ENCODE measurements at regions not wholly inside any gene's neighbourhood (a gene's known extent, or its start where the extent isn't known, plus 50 kb on each side); places are given as distances from the start of the nearest gene placed in this dataset.
"Not testable (repeated sequence)": the region's sequence is repeated elsewhere in the genome, so short reads cannot be mapped to it uniquely, and the experiment has no call there.

DNA sequence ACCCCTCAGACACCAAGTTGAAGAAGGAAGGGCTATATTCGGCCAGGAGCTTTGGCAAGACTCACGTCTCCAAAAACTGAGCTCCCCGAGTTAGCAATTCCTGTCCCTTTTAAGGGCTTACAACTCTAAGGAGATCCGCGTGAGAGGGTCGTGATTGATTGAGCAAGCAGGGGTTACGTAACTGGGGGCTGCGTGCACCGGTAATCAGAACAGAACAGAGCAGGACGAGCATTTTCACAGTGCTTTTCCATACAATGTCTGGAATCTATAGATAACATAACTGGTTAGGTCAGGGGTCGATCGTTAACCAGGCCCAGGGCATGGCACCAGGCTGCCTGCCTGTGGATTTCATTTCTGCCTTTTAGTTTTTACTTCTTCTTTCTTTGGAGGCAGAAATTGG, 245.3 kb upstream of the MME start:
- DNase-seq (ENCODE audit: low read depth, low spot score) = not testable (repeated sequence)

DNA sequence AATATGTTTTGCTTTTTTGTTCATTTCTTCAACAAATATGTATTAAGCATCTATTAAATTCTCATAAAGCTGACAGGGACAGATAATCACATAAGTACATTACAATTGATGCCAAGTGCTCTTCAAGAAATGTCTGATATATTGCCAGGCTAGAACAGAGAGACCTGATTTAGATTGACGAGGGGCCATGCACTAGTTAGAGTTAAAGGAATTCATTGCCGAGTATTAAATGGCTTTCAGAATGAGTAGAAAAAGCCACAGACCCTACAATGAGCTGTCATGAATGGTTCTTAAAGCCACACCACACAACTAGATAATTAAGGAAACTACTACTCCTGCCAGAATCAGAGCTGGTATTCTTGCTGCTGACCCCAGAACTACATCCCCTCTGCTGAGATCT, 250.2 kb upstream of the MME start:
- no peak for DNase-seq (ENCODE audit: low read depth, low spot score)

DNA sequence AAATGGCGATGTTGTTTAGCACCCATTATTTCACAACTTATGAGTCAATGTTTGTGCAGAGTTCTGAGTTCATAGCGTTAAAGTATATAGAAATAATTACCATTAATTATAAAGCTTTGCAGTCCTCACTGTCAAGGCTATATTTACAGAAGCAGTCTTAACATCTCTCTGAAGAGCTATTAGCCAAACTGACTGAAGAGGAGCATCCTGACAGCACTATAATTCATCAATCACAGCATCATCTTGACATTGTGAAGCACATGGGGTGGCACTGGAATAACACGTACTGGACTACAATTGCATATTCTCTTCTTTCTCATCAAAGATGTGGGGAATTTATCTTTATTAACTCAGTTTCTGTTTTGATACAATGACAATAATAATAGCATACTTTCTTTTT, 260.6 kb upstream of the MME start:
- no peak for DNase-seq (ENCODE audit: low read depth, low spot score)

DNA sequence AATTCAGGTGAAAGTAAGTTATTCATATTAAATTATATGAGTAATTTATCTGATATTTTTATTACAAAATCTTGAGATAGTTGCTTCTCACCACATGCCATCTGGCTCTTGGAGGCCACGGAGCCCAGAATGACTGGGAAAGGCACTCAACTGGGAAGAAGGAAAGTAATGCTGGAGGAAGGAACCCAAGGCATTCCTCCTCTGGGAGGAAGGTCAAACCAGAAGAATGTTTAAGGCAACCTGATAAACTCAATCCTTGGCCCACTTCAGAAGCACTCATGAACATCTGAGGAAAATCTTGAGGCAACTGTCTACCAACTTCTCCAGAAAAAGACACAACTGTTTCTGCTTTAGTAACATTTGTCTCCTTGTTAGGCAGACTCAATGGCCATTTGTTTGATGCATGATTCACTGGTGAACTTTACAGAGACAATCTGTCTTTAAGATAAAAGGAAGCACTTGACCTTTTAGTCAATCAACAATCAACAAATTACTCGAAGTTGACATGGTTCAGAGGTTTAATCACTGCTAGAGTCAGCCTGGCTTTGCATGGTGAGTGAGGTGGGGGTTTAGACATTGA, 261.4 kb upstream of the MME start:
- DNase-seq (ENCODE audit: low read depth, low spot score) = no peak

DNA sequence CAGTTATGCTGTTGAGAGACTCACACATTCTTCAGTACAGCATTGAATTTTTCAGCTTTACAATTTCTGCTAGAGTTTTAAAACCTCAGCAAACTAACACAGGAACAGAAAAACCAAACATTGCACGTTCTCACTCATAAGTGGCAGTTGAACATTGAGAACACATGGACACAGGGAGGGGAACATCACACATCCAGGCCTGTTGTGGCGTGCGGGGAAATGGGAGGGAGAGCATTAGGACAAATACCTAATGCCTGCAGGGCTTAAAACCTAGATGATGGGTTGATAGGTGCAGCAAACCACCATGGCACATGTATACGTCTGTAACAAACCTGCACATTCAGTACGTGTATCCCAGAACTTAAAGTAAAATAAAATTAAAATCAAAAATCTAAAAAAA, 270.1 kb upstream of the MME start:
- DNase-seq (ENCODE audit: low read depth, low spot score) = not testable (repeated sequence)

DNA sequence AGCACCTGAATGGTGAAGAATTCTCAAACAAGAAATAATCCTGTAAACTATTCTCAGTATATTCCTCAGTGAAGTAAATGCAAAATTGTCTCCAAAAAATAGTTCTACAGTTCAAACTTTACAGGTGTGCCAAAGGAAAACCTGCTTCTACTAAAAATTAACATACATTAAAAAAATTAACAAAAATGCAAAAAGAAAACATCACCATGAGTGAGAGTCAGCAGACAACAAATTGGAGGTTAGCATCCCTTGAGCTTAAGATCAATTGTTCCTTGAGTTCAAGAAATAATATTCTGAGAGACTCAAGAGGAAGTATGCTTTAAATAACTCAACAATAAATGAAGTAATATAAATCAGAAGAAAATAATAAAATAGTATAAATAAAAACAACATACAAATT, 278.4 kb upstream of the MME start:
- no peak for DNase-seq (ENCODE audit: low read depth, low spot score)

DNA sequence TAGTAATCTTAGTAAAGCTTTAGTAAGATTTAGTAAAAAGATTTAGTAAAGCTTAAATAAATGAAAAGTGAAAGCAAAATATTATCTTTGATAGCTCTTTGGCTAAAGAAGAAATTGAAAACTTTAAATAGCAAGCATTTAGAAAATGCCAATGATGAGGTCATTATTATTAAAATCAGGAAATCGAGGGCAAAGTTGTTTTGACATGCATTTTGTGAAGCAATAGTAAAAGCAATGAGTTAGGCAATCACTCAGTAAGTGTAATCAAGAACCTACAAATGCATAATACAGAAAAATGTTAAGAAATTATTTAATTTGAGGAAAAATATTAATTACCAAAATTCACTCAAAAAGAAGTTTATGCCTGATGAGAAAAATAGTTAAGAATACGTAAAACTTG, 280.3 kb upstream of the MME start:
- DNase-seq (ENCODE audit: low read depth, low spot score) = no peak

DNA sequence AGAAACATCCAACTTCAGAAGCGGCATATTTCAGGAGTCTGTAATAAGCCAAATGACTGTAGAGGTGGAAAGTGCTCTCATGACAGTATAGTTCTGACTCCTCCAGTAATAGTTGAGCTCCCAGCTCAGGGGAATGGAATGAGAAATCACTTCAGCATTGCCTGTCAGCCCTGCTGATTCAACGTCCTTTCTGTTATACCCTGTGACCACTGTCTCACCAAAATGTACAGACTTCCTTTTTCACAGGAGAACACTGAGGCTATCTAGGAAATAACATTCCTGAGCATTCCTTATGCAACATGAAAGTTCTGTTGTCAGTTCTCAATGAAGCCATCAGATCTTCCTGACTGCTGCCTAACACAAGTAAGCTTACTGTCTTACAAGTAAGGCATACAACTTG, 284.5 kb upstream of the MME start:
- no peak for DNase-seq (ENCODE audit: low read depth, low spot score)

DNA sequence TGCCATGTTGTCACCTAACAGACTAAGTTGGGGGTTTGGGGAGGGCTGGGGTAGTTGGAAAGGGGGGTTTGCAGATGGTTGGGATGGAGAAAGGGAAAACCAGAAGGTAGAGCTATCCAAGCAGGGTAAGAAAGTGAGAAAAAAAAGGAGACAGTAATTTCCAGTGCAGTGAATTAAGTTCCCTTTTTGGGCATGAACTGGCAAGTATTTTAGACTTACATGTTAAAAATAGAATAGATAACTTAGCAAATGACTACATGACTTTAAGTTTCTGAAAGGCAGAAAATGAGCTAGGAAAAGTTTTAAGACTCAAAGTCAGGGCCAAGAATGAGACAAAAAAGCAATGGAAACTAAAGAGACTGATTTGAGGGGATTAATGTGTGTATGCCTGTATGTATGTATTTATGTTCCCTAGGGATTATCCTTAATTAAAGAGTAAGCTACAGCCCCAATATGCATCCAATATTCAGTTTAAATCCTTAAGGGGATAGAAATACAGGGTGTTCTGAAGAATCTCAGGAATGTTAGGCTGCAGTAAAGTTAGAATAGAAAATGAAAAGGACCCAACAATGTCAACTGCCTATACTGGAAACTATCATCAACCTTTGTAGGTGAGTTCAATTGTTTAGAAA, 285.2 kb upstream of the MME start:
- no peak for DNase-seq (ENCODE audit: low read depth, low spot score)

DNA sequence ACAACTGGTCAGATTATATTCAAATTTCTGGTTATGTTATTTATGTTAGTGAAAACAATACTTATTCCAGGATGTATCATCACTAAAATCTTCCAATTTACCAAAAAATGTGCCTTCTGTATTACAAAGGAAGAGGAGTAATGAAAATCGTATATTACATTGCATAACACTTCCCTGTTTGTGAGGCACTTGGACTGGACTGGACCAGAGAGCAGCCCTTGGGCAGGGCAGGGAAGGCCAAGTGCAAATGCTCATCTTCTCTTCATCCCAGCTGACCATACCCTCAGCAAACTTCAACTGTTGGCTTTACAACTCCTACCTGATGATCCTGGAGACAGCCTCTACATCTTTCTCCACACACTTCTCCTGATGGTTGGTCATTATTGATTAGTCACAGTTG, 285.7 kb upstream of the MME start:
- DNase-seq (ENCODE audit: low read depth, low spot score) = no peak

DNA sequence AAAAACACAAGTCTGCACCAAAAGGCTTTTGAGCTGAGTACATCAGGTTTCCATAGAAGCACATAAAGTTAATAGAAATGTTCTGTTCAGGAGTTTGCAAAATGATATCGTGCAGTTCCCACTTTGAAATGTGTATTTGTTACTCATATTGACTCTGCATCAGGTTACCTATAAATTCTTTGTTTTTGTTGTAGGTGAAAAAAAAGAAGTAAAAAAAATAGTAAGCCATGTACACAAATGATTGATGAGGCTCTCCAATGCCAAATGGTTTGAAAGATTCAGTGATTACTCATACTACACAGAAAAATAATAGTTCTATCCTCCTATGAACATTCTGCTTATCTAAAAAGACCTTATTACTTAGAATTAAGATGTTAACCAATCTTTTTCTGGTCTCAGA, 287.3 kb upstream of the MME start:
- no peak for DNase-seq (ENCODE audit: low read depth, low spot score)

DNA sequence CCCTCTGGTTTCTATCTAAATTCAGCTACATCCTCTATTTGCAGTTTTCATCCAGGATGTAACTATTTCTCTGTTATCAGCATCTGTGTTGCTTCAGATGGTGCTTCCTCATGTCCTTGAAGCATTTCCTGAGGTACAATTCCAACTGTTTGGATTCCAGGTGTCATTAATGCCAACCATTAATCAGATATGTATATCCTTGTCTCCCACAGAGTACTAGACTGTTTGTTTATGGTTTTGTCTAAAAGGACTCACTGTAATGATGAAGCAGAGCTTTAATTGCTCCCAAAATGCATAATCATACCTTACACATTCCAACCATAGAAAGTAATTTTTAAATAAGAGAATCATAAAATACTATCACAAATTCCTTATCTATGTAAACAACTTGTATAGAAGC, 288.5 kb upstream of the MME start:
- DNase-seq (ENCODE audit: low read depth, low spot score) = no peak

DNA sequence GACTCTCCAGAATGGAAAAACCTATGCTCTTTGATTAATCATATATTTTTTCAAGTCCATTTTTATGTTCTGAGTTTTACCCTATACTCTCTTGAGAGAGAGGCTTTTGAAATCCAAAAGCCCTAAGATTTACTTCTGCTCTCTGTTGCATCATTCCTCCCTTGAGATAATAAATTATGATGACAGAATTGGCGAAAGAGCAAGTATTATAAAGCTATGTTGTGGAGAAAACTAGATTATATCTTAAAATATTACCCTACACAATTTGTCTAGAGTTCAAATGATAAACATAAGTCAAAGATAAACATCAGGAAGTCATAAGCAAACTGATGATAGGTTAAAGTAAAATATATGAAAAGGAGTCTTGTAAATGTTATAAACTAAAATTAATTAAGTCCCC, 293.4 kb upstream of the MME start:
- no peak for DNase-seq (ENCODE audit: low read depth, low spot score)

DNA sequence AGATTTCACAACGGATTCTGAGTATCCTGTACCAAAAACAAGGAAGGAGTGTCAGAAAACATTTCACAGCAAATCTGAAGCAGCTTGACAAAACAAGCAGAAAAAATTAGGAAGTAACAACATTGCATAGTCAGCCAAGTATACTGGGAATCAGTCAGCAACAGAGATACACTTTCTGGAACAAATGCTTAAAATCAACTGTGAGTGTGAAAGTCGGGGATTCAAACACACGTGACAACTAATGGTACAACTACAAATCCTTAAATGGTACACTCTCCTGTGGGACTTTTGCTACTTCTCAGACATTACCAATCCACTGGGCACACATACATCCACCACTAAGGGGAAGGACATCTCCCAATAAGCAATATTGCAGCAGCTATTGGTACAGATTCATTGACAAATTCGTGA, 296.6 kb upstream of the MME start:
- no peak for DNase-seq (ENCODE audit: low read depth, low spot score)

DNA sequence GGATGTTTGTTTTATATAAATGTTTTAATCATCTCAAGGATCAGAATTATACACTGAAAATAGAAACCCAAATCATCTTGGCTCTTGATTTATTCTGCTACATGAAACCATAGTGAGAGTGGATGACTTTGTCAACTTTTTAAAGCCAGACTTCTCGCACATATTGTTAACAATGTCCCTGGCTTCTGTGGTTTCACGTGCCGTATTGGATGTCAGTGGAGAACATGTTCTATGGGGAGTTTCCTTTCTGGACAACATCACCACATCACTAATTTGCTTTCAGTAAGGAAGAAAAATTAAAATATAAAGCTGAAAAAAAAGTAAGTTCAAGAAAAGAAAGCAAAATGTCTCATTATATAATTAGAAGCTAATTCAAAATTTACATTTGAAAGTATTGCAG, 297.1 kb upstream of the MME start:
- no peak for DNase-seq (ENCODE audit: low read depth, low spot score)

DNA sequence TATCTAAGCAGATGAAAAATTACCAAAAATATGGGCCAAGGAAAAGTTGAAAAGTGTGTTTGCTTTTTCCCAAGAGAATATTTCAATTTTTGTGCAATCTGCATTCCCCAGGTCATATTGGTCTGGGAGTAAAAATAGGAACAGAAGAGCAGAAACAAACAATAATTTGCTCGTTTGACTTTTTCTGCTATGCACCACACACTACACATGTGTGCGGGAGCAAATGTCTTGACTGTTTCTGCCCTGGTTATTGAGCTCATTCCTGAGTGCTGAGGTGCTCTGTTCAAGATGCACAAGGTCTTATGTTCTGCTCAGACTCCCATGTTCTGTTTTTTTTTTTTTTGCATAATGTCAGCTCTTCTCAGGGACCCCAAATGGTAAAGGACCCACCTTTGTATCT, 298.0 kb upstream of the MME start:
- DNase-seq (ENCODE audit: low read depth, low spot score) = no peak

DNA sequence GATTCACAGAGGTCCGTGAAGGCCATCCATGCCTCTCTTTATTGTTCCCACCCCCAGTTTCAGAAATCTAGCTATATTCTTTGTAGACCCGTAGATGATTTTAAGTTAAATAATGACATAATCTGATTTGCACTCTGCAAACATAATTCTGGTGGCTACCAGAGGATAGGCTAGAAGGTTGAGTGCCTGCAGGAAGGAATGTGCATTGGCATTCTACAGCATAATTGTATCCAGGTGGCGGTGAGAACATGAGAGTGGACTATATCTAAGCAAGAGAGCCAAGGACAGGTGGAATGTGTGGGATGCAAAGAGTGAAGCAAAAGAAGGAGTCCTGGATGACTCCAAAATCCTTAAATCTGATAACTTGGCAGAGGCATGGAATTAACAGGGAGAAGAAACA, 298.5 kb upstream of the MME start:
- no peak for DNase-seq (ENCODE audit: low read depth, low spot score)

DNA sequence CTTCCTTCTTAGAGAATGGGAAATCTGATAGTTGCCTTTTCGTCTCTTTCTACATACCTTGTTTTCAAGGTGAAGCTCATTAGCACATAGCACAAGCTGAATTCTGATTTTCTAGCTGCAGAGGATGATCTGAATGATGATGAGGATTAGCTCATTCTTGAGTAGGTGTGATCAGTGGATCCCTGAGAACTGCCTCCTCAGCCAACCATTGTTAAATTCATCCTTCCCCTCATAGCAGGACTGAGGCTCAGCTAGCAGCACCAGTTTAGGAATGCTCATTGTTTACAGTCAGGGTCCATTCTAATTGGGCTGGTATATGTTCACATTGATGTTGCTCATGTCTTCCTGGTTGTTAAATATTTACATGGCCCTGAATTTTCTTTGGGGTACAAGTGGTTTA, 299.9 kb upstream of the MME start:
- no peak for DNase-seq (ENCODE audit: low read depth, low spot score)

DNA sequence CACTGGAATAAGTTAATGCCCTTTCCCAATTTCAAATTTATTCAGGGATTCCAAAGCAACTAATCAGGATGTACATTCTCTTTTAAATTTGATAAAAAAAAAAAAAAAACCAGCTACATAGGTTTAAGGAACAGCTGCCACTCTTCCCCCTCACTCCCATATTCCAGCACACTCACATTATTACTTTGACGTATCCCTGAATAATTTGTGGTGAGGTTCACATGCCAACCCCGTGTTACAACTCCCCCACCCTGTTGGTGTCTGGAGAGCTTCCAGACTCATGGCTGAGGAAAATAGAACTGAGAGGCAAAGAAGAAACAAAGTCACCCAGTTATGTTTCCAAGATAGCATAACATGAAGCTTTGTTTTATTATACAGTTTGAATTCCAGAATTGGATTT, 300.5 kb upstream of the MME start:
- no peak for DNase-seq (ENCODE audit: low read depth, low spot score)

DNA sequence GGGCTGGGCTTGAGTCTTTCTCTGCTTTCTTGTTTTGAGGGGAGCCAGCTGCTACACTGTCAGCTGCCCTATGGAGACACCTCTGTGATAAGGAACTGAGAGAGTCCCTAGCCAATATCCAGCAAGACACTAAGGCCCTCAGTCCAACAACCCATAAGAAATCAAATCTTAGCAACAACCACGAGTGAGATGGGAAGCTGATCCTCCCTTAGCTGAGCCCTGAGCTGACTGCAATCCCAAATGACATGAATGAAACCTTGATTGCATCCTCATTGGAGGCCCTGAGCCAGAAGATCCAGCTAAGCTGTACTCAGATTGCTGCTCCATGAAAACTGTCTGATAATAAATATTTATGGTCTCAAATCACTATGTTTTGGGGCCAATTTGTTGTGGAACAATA, 302.1 kb upstream of the MME start:
- no peak for DNase-seq (ENCODE audit: low read depth, low spot score)

DNA sequence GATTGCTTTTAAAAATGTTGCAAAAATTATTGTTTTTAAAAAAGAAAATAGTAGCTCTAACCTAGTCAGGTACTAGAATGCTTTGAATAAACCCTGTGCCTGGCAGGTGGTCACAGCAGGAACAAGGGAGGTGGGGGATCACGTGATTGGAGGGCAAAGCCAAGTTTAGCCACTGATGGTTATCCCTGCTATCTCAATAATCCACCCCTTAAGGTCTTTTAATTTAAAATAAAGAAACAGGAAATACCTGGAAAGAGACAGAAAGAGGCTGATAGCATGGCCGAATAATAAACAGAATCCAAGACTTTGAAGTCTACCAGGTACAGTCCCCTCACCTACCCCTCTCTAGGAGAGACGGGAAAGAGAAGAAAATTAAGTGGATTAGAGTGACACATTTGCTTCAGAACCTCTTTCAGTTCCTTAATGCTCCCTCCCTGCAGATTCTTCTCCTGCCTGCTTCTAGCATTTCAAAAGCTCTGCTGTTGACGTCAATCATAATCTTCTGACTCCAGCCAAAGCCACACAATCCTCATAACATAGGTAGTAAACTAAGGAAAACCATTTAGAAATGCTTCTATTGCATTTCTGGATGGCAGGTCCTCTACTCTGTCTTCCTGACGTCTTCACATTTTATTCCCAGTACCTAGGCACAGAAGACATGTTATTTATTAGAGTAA, 303.4 kb upstream of the MME start:
- DNase-seq (ENCODE audit: low read depth, low spot score) = no peak

DNA sequence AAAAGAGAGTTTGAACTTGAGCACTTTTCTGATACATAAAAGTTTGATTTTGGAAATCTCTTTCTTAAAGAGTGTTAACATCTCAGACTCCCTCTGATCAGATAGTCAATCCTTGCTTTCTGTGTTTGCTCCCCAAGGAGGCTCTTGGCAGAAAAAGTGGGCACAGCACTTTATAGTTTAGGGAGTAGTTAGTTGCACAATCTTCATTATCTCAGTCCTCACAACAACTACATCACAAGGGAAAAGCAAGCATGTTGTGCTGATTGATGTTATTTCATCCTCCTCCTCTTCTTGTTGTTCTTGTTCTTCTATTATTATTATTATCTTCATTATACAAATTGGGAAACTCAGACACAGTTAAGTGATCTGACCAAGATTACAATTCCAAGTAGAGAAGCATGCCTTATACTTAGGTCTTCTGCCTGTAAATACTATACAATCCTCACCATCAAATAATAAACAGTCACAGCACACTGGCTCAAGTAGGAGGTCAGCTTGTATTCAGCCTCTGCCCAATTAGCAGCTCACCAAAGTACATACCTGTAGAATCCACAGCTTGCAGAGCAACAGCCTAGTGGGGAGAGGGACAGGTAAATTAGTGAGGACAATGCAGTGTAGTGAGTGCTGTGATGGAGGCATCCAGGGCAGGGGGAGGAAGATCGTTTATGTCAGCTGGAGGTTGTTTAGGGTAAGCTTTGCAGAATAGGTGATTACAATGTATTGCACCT, 304.1 kb upstream of the MME start:
- no peak for DNase-seq (ENCODE audit: low read depth, low spot score)

Measured in iPS DF 19.7 (cell line).